K562 (cell line): ENCODE measurements at regions not wholly inside any gene's neighbourhood (a gene's known extent, or its start where the extent isn't known, plus 50 kb on each side); places are given as distances from the start of the nearest gene placed in this dataset.
A peak's percentile ranks its signal among the peaks of the same experiment; 100 is the strongest.

Source experiments
- ATAC-seq: fragments of 200-7000 bp; cut with Tn5 transposase; 3 replicates; pipeline ENCODE4 v1.9.1; 2020; ENCODE audit warnings: moderate library complexity
- BruUV-seq: library from RNA; stranded (reverse); fragments of 400-500 nt; replicated peaks from 2 replicates; lab custom pipeline; 2021; lab: Mats Ljungman, UMichigan
- CTCF ChIA-PET: fragments of 300-600 bp; formaldehyde crosslinking; extraction: SDS; loops from one replicate; lab custom pipeline; 2021; ENCODE audit warnings: low intra/inter-chr PET ratio; lab: Yijun Ruan, JAX
- POLR2A ChIA-PET: fragments of 300-600, 350-650 bp; sonication (Branson Sonifier 250); formaldehyde crosslinking; extraction: SDS; loops from one replicate; lab custom pipeline; 2021; ENCODE audit warnings: antibody characterized with exemption, inconsistent platforms; lab: Yijun Ruan, JAX
- DNase-seq, 4 experiments: peaks; one replicate each; pipeline versions ENCODE4 v3.0.0 to v3.0.0-alpha.2; 2011 to 2018; ENCODE audit warnings: low spot score in 3 of 4, mixed read lengths in 3 of 4; ENCODE audit errors: extremely low read depth in 1 of 4
- FAIRE-seq: peaks from 2 replicates; lab custom pipeline; 2011; peaks lifted over from hg19 to GRCh38; lab: Jason Lieb, UNC
- H2AFZ ChIP-seq: 2 replicates; pipeline ENCODE4 v1.6.0; 2011; ENCODE audit warnings: low read depth, low read length, control low read depth, inconsistent platforms
- H3K27ac ChIP-seq: fragments of 200-600 bp; 3 replicates; pipeline ENCODE4 v1.8.0; 2011; ENCODE audit warnings: low read depth, mild to moderate bottlenecking, control low read depth, inconsistent platforms, low read length, moderate library complexity, mixed read lengths; ENCODE audit errors: extremely low read depth
- H3K27me3 ChIP-seq, 2 experiments: fragments of 300-600 bp in 1 of 2; 2 replicates in 1 of 2; 3 replicates in 1 of 2; pipeline versions ENCODE4 v1.6.0 to v1.8.0; 2011; ENCODE audit warnings: inconsistent platforms in 2 of 2, low read length in 2 of 2, mild to moderate bottlenecking in 1 of 2, mixed read lengths in 1 of 2, moderate library complexity in 1 of 2; ENCODE audit not compliant: control insufficient read depth in 2 of 2, insufficient read depth in 2 of 2
- H3K36me3 ChIP-seq: fragments of 300-600 bp; 3 replicates; pipeline ENCODE4 v1.8.0; 2011; ENCODE audit warnings: mild to moderate bottlenecking, low read length, inconsistent platforms; ENCODE audit not compliant: control insufficient read depth, insufficient read depth
- H3K4me1 ChIP-seq, 2 experiments: fragments of 200-600 bp in 1 of 2; replicated peaks in 1 of 2; 2 replicates in 1 of 2; 3 replicates in 1 of 2; pipeline versions ENCODE4 v1.5.1 to v1.8.0; 2011; ENCODE audit warnings: inconsistent platforms in 2 of 2, low read length in 2 of 2, mild to moderate bottlenecking in 1 of 2, mixed read lengths in 1 of 2, moderate library complexity in 1 of 2; ENCODE audit not compliant: control insufficient read depth in 2 of 2, insufficient read depth in 2 of 2
- H3K4me2 ChIP-seq: 2 replicates; pipeline ENCODE4 v1.6.1; 2011; ENCODE audit warnings: low read length, control low read depth, inconsistent platforms, mixed read lengths; ENCODE audit not compliant: insufficient read depth
- H3K4me3 ChIP-seq: fragments of 200-600 bp; sonication (generic), shearing (Covaris generic); 2 replicates; pipeline ENCODE4 v1.5.1; 2016; ENCODE audit warnings: control low read depth, inconsistent platforms
- H3K79me2 ChIP-seq: fragments of 200-600 bp; 3 replicates; pipeline ENCODE4 v1.8.0; 2011; ENCODE audit warnings: low read length, inconsistent platforms; ENCODE audit not compliant: control insufficient read depth, insufficient read depth
- H3K9ac ChIP-seq, 2 experiments: 2 replicates each; pipeline versions ENCODE4 v1.6.0 to v1.6.1; 2011; ENCODE audit warnings: low read depth in 2 of 2, low read length in 2 of 2, control low read depth in 1 of 2, inconsistent platforms in 1 of 2, mild to moderate bottlenecking in 1 of 2, mixed read lengths in 1 of 2; ENCODE audit not compliant: insufficient read depth in 1 of 2
- H3K9me1 ChIP-seq: one replicate; pipeline ENCODE4 v1.6.0; 2011; ENCODE audit warnings: inconsistent platforms, mild to moderate bottlenecking, low read length, moderate library complexity; ENCODE audit not compliant: control insufficient read depth, insufficient read depth
- H3K9me3 ChIP-seq: replicated peaks from 2 replicates; pipeline ENCODE4 v1.5.1; 2011; ENCODE audit warnings: low read depth, low read length, inconsistent platforms; ENCODE audit not compliant: control insufficient read depth, insufficient read depth
- H4K20me1 ChIP-seq: replicated peaks from 2 replicates; pipeline ENCODE4 v1.6.1; 2011; ENCODE audit warnings: low read length, inconsistent platforms, mixed read lengths; ENCODE audit not compliant: control insufficient read depth, insufficient read depth
- BCL6 ChIP-seq: fragments of 250-450 bp; sonication (Bioruptor Pico); IDR thresholded peaks from 2 replicates; pipeline ENCODE4 v1.4.0; 2020
- CHD2 ChIP-seq: IDR thresholded peaks from 2 replicates; pipeline ENCODE4 v1.6.1; 2011; ENCODE audit warnings: low read depth, low read length
- DLX4 ChIP-seq: fragments of 250-450 bp; sonication (Bioruptor Pico); IDR thresholded peaks from 2 replicates; pipeline ENCODE4 v1.6.1; 2021; ENCODE audit warnings: mild to moderate bottlenecking
- DPF2 ChIP-seq: fragments of 450-650 bp; IDR thresholded peaks from 2 replicates; pipeline ENCODE4 v1.6.1; 2016
- E2F1 ChIP-seq: sonication (generic); formaldehyde crosslinking; IDR thresholded peaks from 2 replicates; pipeline ENCODE4 v1.8.1; 2023; ENCODE audit warnings: mild to moderate bottlenecking, missing genetic modification reagents, moderate library complexity
- EHMT2 ChIP-seq: fragments of 450-650 bp; IDR thresholded peaks from 2 replicates; pipeline ENCODE4 v1.6.1; 2018; ENCODE audit warnings: antibody characterized with exemption
- FOXJ2 ChIP-seq: fragments of 200-800 bp; sonication (Bioruptor generic); IDR thresholded peaks from 2 replicates; pipeline ENCODE4 v1.6.1; 2016; ENCODE audit warnings: missing genetic modification characterization, missing compliant biosample characterization
- FOXJ3 ChIP-seq: sonication (generic); formaldehyde crosslinking; IDR thresholded peaks from 2 replicates; pipeline ENCODE4 v1.4.0; 2020; ENCODE audit warnings: mild to moderate bottlenecking, missing genetic modification reagents
- HNRNPUL1 ChIP-seq: fragments of 200-400 bp; formaldehyde crosslinking; IDR thresholded peaks from 2 replicates; pipeline ENCODE4 v1.6.1; 2017; ENCODE audit warnings: low read length
- KLF10 ChIP-seq: fragments of 250-450 bp; sonication (Bioruptor Pico); IDR thresholded peaks from 2 replicates; pipeline ENCODE4 v1.6.1; 2021; ENCODE audit warnings: matching md5 sums
- KLF6 ChIP-seq: fragments of 250-450 bp; sonication (Bioruptor Pico); IDR thresholded peaks from 2 replicates; pipeline ENCODE4 v1.4.0; 2020; ENCODE audit warnings: mild to moderate bottlenecking, moderate library complexity, borderline replicate concordance
- MAFF ChIP-seq: IDR thresholded peaks from 2 replicates; pipeline ENCODE4 v1.6.1; 2012; ENCODE audit warnings: low read length, improper control_type of control experiment
- MTA2 ChIP-seq: fragments of 450-650 bp; IDR thresholded peaks from 2 replicates; pipeline ENCODE4 v1.6.1; 2016; ENCODE audit warnings: low read depth
- NFIC ChIP-seq: fragments of 450-650 bp; IDR thresholded peaks from 2 replicates; pipeline ENCODE4 v1.6.1; 2017; ENCODE audit warnings: mild to moderate bottlenecking, inconsistent platforms
- NONO ChIP-seq, 2 experiments: fragments of 200-400 bp in 1 of 2; fragments of 450-650 bp in 1 of 2; formaldehyde crosslinking in 1 of 2; IDR thresholded peaks; 2 replicates each; pipeline ENCODE4 v1.6.1; 2017; ENCODE audit warnings: low read depth in 2 of 2, mild to moderate bottlenecking in 2 of 2, moderate library complexity in 2 of 2, low read length in 1 of 2
- PCBP1 ChIP-seq: fragments of 200-400 bp; formaldehyde crosslinking; IDR thresholded peaks from 2 replicates; pipeline ENCODE4 v1.6.1; 2018; ENCODE audit warnings: mild to moderate bottlenecking, low read depth, low read length; ENCODE audit not compliant: poor library complexity, severe bottlenecking
- POLR2G ChIP-seq: fragments of 200-400 bp; formaldehyde crosslinking; IDR thresholded peaks from 2 replicates; pipeline ENCODE4 v1.6.1; 2017; ENCODE audit warnings: low read depth, mild to moderate bottlenecking, antibody characterized with exemption, low read length, moderate library complexity
- SRSF7 ChIP-seq: fragments of 200-400 bp; formaldehyde crosslinking; optimal IDR thresholded peaks from 2 replicates; pipeline ENCODE3; 2017; ENCODE audit warnings: mild to moderate bottlenecking, low read depth, low read length
- STAT5A ChIP-seq: IDR thresholded peaks from 2 replicates; pipeline ENCODE4 v1.6.1; 2012; ENCODE audit warnings: low read length, inconsistent platforms, borderline replicate concordance
- U2AF1 ChIP-seq: fragments of 200-400 bp; formaldehyde crosslinking; optimal IDR thresholded peaks from 2 replicates; pipeline ENCODE3; 2017; ENCODE audit warnings: mild to moderate bottlenecking, low read depth, low read length, moderate library complexity
- ZNF146 ChIP-seq: IDR thresholded peaks from one replicate; pipeline ENCODE4 v1.6.1; 2018; ENCODE audit warnings: missing compliant biosample characterization; ENCODE audit not compliant: unreplicated experiment
- ZNF239 ChIP-seq: fragments of 250-450 bp; sonication (Bioruptor Pico); IDR thresholded peaks from 2 replicates; pipeline ENCODE4 v1.4.0; 2020; ENCODE audit warnings: mild to moderate bottlenecking
- ZZZ3 ChIP-seq: fragments of 450-650 bp; IDR thresholded peaks from 2 replicates; pipeline ENCODE4 v1.6.1; 2016; ENCODE audit warnings: antibody characterized with exemption, mild to moderate bottlenecking, moderate library complexity
- WGBS: fragments of 100-300 bp; shearing (Covaris generic); methylation state at CpG from one replicate; pipeline ENCODE4 v1.1.6; 2016; ENCODE audit warnings: low coverage, mixed read lengths; ENCODE audit not compliant: insufficient coverage; ENCODE audit errors: missing lambda C conversion rate; 5-methylcytosine and 5-hydroxymethylcytosine counted together
- in situ Hi-C: fragments of 300-500 bp; cut with MboI; formaldehyde crosslinking; loops from 4 replicates; pipeline ENCODE4 v1.15.0; 2018; ENCODE audit warnings: inconsistent platforms, mixed read lengths
- intact Hi-C: fragments of 100-400 bp; cut with micrococcal nuclease; formaldehyde crosslinking; loops from 2 replicates; pipeline ENCODE4 v1.14.2; 2022
- TF ChIP-seq, protein P1 (sequence below): sonication (generic); formaldehyde crosslinking; IDR thresholded peaks from 2 replicates; pipeline ENCODE4 v1.8.0; 2022; ENCODE audit warnings: mild to moderate bottlenecking, missing genetic modification reagents, borderline replicate concordance

DNA sequence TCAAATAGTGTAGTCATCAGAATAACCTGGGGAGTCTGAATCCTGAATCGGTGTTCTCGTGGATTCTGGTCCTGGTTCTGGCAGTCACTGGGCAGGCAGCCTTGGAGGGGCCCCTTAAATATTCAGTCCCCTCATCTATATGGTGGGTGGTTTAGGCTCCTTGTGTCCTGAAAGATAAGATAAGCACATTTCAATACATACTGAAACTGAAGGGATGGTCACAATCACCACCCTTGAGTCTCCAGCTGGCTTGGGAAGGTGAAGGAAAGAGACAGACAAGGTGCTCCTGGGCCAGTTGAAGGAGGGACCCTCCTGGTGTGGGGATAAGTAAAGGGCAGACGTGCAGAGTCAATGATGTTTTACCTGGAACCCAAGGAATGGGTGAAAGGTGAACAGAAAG lies 146.7 kb downstream of the CXCL12 start:
- no peaks in the 10 kb centered on the region for H3K79me2 ChIP-seq
- ChIA-PET CTCF (no interaction called here), POLR2A (no interaction called here)
- FAIRE-seq (peak; percentile 51), ATAC-seq (peak; percentile 27), DNase-seq (peak; percentile 32 to 54 (median 46))
- H3K4me3 ChIP-seq = no peak overlapping the region
- no peaks in the 10 kb centered on the region for H3K27me3 ChIP-seq
- no peaks in the 10 kb centered on the region for H3K9me3 ChIP-seq
- peak overlapping the region; percentile 31; the same call in 1 of the 2 replicates for H3K4me2 ChIP-seq
- in situ Hi-C loops (no loop called here), intact Hi-C loops (no loop called here)
- H3K36me3 ChIP-seq = no peaks in the 10 kb centered on the region
- BruUV-seq = no TSS peak
- no peaks in the 10 kb centered on the region for H3K9me1 ChIP-seq
- H3K4me1 ChIP-seq = peaks cover 12 to 16% of the 10 kb centered on the region in 2 experiments
- H4K20me1 ChIP-seq = no peaks in the 10 kb centered on the region
- H3K9ac ChIP-seq = no peak overlapping the region
- H2AFZ ChIP-seq = no peak overlapping the region
- WGBS = 8% methylated on average over 3 of the region's 3 CpGs
- peak overlapping the region; percentile 31; the same call in 2 of the 3 replicates for H3K27ac ChIP-seq
- TF ChIP-seq, protein P1, sequence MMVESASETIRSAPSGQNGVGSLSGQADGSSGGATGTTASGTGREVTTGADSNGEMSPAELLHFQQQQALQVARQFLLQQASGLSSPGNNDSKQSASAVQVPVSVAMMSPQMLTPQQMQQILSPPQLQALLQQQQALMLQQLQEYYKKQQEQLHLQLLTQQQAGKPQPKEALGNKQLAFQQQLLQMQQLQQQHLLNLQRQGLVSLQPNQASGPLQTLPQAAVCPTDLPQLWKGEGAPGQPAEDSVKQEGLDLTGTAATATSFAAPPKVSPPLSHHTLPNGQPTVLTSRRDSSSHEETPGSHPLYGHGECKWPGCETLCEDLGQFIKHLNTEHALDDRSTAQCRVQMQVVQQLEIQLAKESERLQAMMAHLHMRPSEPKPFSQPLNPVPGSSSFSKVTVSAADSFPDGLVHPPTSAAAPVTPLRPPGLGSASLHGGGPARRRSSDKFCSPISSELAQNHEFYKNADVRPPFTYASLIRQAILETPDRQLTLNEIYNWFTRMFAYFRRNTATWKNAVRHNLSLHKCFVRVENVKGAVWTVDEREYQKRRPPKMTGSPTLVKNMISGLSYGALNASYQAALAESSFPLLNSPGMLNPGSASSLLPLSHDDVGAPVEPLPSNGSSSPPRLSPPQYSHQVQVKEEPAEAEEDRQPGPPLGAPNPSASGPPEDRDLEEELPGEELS = no peak
- TF ChIP-seq POLR2G (no peak), ZNF146 (CRISPR knock-in tag) (no peak), HNRNPUL1 (no peak), MTA2 (peak; percentile 45), DPF2 (peak; percentile 49), U2AF1 (no peak), EHMT2 (no peak), PCBP1 (no peak), BCL6 (CRISPR knock-in tag) (no peak), E2F1 (no peak), CHD2 (no peak), FOXJ3 (CRISPR knock-in tag) (no peak), STAT5A (peak; percentile 62), ZZZ3 (no peak), NONO (IDR thresholded peaks at IDR 0.05; ENCODE audit: low read depth in 2 of 2, low read length in 1 of 2) (no peak), SRSF7 (no peak), KLF10 (CRISPR knock-in tag) (no peak), MAFF (no peak), DLX4 (CRISPR knock-in tag) (no peak), KLF6 (CRISPR knock-in tag) (no peak), NFIC (no peak; the same call in 1 of the 2 replicates), ZNF239 (CRISPR knock-in tag) (no peak), FOXJ2 (tag) (no peak)
